ENCODE measurements at regions not wholly inside any gene's neighbourhood (a gene's known extent, or its start where the extent isn't known, plus 50 kb on each side); places are given as distances from the start of the nearest gene placed in this dataset.

GRCh38 chr1:59188413-59189213, 108.3 kb upstream of the FGGY start:
- TF ChIP-seq CTCF (IDR thresholded peaks at IDR 0.05) (no peak), POLR2A (IDR thresholded peaks at IDR 0.05) (no peak)
